GM18870 (cell line): ENCODE measurements at regions not wholly inside any gene's neighbourhood (a gene's known extent, or its start where the extent isn't known, plus 50 kb on each side); places are given as distances from the start of the nearest gene placed in this dataset.

Source experiments
- ATAC-seq: cut with Tn5 transposase; IDR thresholded peaks from one replicate; pipeline ENCODE4 v1.9.1; 2021; ENCODE audit warnings: moderate library complexity; ENCODE audit not compliant: unreplicated experiment

DNA sequence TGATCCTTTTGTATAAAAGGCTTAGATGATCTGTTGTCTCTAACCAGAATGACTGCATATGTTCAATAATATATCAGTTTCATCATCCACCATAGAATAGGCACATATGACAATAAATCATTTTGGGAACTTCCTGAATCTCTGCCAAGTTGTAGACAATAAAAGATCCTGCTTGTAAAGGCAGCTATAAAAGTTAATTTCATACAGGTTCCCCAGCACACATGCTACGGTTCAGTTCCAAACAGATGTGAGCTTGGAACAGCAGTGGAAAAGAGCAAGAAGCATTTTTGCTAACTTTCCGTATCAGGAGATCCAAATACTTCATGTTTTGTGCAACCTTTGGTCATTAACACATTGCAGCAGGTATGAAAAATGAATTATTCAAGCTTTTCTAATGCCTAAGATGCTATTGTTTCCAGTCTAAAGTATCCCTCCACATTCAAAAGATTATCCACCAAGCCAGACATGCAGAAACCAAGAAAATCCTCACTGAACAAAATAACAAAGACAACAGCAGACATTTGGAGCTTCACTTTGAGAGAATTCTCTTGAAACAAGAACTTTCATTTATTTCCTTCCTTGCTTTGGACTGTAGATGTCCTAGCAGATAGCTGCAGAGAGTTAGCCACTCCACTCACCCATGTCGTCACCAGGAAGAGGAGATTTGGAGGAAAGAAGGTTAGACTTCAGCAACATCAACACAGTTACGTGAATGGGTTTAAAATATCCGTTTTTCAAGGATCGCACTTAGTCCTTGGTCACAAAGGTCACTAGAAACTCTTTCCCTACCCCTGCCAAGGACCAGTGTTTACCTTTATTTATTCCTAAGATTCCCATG lies 453.5 kb upstream of the JARID2 start:
- ATAC-seq = no peak

DNA sequence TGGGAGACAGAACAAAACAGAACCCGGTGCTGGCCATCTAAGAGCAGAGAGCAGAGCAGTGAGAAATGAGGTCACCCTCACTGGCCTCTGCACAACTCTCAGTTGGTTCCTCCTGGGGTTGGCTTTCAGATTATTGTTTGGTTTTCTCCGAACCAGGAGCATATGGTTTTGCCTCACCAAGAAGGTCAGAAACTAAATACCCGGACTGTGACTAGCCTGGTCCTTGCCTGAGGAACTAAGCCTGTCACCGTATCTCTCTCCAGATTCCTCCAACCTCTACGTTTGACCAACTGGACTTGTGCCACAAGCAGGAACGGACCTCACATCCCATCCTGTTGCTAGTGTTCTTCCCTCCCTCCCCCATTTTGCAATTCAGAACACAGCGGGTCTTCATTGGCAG lies 450.4 kb upstream of the JARID2 start:
- no peak for ATAC-seq

DNA sequence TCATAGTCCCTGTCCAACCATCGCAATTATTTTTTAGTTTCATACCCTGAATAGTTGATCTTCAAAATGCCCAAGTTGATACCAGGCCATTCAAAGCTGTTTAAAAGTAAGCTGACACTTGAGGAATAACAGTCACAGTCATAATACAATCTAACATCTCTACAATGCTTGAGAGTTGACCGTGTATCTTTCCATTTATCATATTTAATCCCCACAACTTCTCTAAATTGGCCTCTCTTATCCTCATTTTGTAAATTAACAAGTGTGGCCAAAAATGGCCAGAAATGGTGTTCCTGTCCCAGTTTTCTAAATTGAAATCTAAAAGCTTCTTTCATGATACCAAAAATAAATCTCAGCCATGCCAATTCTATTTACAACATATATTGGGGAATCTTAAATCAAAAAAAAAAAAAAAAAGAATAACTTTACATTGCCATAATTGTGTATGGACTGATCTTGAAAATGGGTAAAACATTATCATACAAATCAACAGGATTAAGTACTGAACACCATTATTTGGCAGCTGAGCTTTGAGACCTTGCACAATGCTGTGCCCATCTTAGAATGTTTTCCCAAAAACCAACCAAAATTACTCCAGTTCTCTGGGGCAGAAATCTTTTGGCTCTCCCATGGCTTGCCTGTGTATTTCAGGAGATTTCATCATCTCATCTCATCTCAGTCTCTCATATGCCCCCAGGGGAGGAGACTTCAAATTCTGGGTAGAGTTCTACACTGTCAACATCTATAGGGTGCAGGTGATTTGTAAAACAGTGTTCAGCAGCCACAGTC lies 448.7 kb upstream of the JARID2 start:
- no peak for ATAC-seq

DNA sequence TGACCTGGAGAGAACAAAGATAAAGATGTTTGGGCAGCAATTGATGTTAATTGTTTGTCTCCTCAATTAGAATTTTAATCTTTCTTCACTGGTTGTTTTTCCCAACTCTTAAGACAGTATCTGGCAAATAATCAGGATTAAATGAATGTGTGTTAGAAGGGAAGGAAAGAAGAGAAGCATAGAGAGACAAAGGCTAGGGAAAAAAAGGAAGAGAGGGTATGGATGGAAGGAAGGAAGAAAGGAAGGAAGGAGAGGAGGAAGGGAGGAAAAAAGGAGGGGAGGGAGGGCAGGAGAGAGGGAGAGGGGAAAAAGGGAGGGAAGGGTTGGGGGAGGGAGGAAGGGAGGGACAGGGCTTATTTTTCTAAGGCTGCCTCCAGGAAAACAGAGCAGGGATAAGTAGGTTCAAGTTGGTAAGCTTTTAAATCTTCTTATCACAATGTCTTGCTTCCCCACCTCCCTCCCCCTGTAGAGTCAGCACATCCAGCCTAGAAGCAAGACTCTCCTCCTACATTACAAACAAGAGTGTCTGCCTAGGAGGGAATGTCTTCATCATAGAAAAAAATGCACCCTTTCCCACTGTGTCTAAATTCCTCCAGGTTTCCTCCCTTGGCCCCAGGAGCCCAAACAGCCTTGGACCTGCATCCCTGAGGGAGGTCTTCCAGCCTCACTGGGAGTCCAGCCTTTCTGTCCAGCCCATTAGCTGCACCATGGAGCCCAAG lies 447.8 kb upstream of the JARID2 start:
- ATAC-seq = no peak

DNA sequence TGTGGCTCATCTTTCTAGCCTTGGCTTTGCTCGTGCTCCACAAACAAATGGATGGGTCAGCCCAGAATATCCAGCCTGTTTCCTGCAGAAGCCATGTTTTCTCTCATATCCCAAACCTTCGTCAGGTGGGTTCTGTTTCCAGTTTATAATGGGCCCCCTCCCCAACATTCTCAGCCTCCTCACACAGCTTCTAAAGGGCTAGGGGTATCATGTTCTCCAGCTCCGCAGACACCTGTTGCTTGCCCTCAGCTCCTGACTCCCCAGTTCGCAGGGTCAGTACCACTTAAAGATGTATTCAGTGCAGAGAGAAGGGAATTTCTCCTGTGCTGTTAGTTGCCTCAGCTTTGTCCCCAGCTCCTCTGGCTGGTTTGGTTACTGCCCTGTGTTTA lies 447.3 kb upstream of the JARID2 start:
- no peak for ATAC-seq

DNA sequence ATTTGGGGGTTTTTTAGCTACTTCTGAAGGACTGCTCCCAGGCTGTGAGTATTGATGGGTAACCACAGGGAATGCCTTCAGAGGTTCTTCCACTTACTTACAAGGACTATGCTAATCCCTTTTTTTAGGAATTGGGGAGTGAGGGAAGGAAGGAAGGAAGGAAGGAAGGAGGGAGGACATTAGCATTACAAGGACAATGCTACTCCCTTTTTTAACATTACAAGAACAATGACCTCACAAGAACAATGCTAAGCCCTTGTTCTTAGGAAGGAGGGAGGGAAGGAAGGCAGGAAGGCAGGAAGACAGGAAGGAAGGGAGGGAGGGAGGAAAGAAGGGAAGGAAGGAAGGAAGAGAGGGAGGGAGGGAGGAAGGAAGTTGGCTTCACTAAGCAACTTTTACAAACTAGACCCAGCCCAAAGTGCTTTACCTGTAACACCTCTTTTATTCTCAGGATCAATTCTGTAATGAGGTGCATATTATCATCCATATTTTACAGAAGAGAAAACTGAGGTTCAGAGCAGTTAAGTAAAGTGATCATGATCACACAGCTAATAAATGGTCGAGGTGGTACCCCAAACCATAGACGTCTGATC lies 446.8 kb upstream of the JARID2 start:
- no peak for ATAC-seq

DNA sequence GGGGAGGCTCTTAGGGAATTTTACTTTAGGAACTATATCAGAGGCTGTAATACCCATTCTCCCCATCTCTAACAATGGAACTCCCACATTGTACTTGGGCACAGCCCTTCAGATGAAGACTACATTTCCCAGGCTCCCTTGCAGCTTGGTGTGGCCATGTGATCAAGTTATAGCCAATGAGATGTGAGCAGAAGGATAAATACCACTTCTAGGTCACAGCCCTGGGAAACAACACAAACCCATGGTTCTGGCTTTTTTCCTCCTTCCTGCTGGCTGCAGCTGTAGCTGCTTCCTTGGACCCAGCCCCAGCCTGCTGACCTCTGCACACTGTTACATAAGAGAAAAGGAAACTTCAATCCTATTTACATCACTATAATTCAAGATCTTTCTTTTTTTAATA lies 445.9 kb upstream of the JARID2 start:
- ATAC-seq = no peak

DNA sequence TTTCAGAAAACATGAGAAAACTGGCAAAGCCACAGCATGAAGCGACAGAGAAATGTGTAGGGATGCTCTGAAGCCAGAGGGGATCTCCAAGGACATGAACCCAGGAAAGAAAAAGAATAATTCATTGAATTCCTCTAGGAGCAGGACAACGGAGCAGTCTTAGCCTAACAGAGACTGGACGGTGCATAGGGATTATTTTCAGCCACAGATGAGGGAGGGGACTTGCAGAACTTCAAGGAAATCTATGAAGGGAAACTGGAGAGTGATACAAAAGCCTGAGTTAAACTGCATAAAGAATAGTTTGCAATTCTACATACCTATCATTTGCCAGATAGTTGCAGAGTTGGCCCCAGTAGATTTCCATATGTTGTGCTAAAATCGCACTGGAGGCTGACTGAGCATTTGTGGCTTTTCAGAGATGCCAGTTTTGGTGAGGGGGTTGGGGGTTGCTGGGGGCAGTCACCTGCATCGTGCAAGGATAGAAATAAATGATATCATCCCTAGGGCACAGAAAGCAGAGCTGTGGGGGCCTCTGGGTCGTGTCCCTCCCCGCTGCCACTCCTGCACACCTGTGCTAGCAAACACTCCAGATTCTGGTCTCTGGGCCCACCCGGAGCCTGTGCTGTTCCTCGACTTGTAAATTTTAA lies 443.2 kb upstream of the JARID2 start:
- ATAC-seq = no peak

DNA sequence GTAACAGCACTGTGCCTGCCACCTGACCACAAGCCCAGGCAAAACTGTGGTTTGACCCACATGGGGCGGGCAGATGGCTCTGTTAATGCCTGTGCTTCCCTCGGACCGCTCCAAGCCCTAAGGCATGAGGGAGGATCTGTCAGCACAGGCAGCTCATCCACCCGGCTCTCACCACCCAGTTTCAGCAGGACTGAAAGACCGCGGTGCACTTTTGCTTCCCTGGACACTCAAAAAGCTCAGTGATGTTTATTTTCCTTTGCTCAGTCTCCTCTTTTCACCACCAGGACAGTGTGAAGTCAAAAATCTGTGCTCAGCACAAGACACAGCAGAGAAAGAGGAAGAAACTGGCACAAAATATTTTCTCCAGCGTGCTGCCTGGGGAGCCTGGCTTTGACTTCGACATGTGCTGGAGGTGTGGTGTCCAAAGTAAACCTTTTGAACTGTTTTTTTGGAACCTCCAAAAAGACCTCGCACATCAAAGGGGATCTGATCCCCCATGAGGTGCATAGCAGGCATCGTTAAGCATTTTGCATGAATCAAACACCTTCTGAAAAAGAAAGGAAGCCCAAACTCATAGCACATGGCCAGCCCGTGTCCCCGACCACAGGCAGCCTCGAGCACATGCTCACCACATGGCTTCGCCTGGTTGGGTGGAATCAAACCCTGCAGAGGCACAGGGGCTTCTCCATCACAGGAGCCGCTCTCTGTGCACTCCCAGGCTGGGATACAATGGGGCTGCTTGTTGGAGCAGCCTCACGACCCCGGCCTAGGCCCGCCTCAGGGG lies 441.7 kb upstream of the JARID2 start:
- no peak for ATAC-seq

DNA sequence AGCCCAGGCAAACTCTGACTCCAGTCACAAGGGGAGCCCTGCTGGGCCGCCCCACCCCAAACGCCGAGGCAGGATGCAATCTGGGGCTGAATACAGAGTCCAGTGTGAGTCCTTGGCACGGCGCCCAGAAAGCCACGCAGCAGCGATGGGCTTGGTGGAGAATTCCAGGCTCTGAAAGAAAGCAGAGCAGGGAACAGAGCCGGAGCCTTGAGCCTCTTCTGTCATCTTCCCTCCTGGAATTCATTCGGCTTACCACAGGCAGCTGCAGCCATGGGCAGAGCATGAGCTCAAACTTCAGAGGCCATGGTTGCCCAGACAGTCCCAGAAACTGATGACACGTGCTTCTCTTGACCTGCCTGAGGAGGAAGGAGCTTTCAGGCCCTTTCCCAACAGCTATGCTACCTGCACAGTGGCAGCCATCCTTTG lies 441.1 kb upstream of the JARID2 start:
- no peak for ATAC-seq

DNA sequence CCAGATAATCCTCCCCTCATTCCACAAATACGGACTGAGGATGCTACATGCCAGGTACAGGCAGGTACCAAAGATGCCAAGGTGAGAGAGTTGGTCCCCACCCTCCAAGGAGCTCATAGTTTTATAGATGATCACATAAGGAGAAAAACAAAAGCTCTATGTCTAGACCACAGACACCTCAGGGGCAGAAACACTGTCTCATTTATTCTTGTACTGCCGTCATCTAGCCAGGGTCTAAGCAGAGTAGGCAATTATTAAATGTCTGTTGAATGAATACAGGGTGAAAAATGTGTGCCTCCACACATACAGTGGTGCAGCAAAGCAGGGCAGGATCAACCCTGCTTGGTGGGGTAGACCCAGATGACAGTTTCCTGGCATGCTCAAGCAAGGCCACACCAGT lies 439.8 kb upstream of the JARID2 start:
- ATAC-seq = no peak

DNA sequence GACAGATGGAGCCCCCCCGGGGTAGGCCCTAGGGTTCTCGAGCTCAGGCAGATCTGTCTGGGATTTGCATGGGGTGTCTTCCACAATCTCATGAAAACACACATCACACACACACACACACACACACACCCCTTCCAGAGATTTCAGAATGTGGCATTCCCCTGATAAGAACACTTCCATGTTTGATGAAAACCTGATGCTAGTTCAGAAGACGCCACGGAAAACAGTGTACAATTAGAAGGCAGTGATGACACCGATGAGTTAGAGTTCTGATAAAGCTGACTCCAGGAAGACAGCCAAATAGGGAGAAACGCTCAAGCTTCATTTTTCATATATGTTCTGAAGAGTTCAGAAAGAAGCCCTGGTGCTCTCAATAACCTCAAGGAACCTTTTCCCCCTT lies 438.7 kb upstream of the JARID2 start:
- ATAC-seq = no peak

DNA sequence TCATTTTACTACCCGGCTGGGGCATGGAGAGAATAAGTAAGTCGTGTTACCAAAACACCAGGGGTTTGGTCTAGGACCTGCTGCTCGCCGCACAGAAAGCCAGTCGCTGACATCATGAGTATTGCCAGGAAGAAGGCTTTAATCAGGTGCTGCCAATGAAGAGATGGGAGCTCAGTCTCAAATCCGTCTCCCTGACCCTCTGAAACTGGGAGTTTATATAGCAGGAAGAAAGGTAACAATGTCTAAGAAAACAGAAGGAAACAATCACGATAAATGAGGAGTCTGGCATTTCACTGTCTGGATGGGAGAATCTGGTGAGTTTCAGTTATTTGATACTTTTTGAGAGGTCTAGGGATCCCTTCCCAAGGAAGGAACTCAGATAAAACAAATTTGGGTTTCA lies 437.9 kb upstream of the JARID2 start:
- no peak for ATAC-seq

DNA sequence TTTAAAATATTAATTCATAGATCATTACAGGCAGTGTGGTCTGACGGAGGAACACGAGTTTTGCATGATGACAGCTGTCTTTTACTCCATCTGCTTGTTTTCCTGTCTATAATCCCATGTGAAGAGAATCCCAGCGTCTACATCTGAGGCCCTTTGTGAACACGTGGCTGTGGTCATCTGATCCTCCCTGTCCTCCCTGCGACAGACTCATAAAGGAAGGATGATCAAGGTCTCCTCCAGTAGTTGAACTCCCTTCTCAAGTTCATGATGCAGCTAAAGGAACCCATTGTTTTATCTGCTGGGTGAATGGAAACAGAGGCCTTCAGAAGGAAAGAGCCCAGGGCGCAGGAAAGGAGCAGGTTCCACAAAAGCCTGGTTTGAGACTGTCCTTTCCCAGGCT lies 435.8 kb upstream of the JARID2 start:
- ATAC-seq = no peak

DNA sequence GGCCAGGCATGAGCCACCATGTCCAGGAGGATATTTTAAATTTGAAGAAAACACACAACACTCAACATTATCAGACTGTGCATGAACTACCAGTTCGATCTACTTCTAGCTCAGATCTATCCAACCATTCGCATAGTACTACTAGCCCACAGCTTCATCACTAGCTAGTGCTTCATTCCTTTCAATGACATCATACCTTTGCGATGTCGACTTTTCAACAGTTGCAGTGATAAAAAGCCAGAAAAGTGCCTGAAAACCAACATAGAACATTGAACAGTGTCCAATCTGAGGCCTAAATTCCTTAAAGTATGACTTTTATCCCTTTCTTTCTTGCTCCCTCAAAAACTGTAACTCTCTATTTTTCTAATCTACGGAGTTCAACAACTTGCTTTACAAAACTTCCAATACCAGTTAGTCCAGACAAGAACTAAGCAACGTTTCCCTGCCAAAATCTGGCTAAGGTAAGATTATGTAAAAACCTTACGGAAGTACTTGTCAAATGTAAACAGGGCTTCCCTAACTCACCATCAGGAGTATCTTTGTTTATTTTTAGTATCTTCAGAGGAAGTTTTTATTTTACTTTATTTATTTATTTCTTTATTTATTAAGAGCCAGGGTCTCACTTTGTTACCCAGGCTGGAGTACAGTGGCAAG lies 434.0 kb upstream of the JARID2 start:
- no peak for ATAC-seq

DNA sequence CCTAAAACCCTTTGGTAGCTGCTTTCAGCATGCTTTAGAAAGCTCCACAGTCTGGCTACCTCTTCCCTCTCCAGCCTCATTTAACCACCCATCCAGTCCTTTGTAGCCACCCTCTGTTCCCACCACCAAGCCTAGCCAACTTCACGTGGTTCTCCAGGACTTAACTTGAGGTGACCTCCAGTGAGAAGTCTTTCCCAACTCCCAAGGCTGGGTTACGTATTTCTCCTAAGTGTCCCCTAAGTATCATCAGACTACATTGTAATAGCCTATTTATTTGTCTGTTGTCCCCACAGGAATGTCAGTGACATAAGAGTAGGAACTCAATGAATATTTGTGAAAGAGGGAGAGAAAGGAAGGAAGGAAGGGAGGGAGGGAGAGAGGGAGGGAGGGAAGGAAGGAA lies 431.9 kb upstream of the JARID2 start:
- ATAC-seq = no peak

DNA sequence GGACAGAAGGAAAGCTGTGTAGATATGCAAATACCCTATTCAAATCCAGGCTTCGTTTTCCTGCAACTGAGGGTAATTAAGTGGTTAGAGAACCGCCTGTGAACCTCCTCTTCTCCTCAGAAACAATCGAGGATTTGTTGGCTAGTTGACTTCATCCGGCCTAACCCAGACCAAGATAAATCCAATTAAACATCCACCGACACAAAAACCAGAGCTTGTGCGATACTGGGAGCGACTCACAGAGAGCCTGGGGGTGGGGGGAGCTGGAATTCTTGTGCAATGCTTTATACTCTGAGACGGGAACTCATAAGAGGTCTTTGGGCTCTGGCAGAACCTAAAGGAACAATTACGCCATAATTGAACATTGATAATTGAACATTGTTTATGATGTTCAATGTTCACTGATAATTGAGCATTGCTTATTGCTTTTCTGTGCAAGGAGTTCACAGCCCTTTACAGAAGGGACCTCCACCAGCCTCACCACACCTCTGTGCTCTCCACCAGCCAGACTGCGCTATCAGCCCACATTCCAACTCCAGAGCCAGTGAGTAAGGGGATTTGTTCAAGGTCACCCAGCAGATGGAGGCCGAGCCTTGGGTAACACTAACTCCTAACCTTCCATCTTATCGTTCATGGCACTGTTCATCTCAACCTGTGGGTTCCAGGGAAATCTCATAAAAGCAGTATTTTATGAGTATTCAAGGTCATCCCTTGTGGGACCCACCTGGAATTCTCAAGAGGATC lies 429.6 kb upstream of the JARID2 start:
- ATAC-seq = no peak

DNA sequence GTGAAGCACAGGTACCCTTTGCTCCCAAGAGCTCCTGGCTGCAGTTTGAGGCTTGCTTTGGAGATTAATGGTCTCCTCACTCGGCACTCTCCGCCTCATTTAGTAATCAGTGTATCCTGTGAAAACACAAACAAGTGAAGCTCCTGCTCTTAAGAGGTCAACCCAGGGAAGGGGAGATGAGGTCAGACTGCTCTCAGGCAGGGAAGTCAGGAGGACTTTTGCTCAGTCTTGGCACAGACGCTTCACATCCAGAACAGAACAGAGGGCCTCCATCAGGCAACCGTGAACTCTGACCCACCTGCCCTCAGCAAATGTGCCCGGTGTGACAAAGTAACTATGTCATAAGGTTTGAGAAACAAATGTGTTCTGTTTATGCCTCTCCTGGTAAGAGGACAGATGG lies 428.8 kb upstream of the JARID2 start:
- ATAC-seq = no peak

DNA sequence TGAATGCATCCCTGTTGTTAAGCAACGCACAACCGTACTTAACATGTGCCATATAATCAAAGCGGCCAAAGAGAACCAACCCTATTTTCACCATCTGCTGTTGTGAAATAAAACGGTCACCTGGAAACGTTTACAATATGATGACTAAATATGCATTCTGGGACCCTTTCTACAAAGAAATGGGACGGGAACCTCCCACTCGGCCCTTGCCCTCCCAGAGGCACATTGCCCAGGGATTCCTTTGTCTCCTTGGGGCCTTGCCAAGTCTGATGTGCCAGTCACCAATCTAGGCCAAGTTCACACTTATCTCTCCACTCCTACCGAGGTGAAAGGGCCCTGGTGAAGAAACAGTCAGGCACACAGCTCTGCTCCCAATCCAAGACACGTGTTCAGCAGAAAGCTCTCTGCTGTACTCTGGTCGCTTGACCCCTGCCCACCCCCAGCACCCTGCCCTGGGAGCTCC lies 427.4 kb upstream of the JARID2 start:
- no peak for ATAC-seq
